Uterus (tissue), 3 donors: ENCODE measurements at regions not wholly inside any gene's neighbourhood (a gene's known extent, or its start where the extent isn't known, plus 50 kb on each side); places are given as distances from the start of the nearest gene placed in this dataset.

Experiments used
- DNase-seq, 2 donors: peaks; one replicate each; pipeline ENCODE4 v3.0.0-alpha.2; 2019 to 2020
- H3K27ac ChIP-seq, 2 donors: fragments of 200-600 bp; sonication (generic); 1 replicate in 1 of 2; 2 replicates in 1 of 2; pipeline ENCODE4 v1.5.1; 2016 to 2018
- H3K27me3 ChIP-seq, 2 donors: fragments of 200-600 bp; sonication (generic); one replicate each; pipeline ENCODE4 v1.5.1; 2018 to 2019; ENCODE audit warnings: control low read depth in 1 of 2
- H3K36me3 ChIP-seq, 2 donors: fragments of 200-600 bp; sonication (generic); one replicate each; pipeline ENCODE4 v1.5.1; 2019; ENCODE audit warnings: control low read depth in 1 of 2
- H3K4me1 ChIP-seq, 2 donors: fragments of 200-600 bp; sonication (generic); one replicate each; pipeline ENCODE4 v1.5.1; 2018 to 2019; ENCODE audit warnings: control low read depth in 1 of 2
- H3K4me3 ChIP-seq, 2 donors: fragments of 200-600 bp; sonication (generic); 1 replicate in 1 of 2; 2 replicates in 1 of 2; pipeline ENCODE4 v1.5.1; 2018 to 2019; ENCODE audit warnings: mild to moderate bottlenecking in 1 of 2
- H3K9me3 ChIP-seq, 2 donors: fragments of 200-600 bp; sonication (generic); one replicate each; pipeline ENCODE4 v1.5.1; 2019; ENCODE audit warnings: control low read depth in 1 of 2
- CTCF ChIP-seq, 4 experiments: fragments of 200-600 bp in 2 of 4; fragments of 450-650 bp in 2 of 4; sonication (generic) in 2 of 4; IDR thresholded peaks; one replicate each; pipeline ENCODE4 v1.5.1; 2016 to 2019; ENCODE audit warnings: antibody characterized with exemption in 4 of 4, mild to moderate bottlenecking in 2 of 4, moderate library complexity in 1 of 4
- POLR2A ChIP-seq, 2 donors: fragments of 450-650 bp; IDR thresholded peaks; one replicate each; pipeline ENCODE4 v1.6.1; 2016; ENCODE audit warnings: antibody characterized with exemption in 2 of 2, mild to moderate bottlenecking in 1 of 2, moderate library complexity in 1 of 2
- intact Hi-C: fragments of 100-400 bp; cut with DNase I; formaldehyde crosslinking; loops from one replicate; pipeline ENCODE4 v1.15.1; 2023; ENCODE audit warnings: low total_unique reads
- donor health status: DM: yes; HTN: yes; CAD: no.

DNA sequence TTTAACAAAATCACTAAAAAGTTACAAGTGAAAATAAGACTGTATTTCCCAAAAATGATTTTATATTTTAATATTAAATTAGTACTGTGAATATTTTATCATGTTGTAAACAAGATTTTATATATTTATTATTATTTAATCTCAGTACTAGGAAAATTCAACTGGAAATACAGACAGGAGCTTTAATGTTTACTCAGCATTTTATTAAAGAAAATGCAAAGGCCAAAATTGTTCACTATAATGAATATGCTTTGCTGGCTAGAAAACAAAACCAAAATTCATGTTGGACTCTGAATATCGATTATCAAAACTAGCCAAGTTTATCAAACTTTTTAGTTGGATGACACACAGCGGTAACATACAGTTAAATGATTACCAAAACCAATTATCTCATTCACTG lies 782.3 kb downstream of the AMY1C start:
- no peak for TF ChIP-seq POLR2A (IDR thresholded peaks at IDR 0.05)
- no peak for TF ChIP-seq CTCF (IDR thresholded peaks at IDR 0.05)
- Histone ChIP-seq H3K4me3 (no peak overlapping the region), H3K27ac (no peak overlapping the region), H3K4me1 (no peaks in the 10 kb centered on the region), H3K27me3 (no peaks in the 10 kb centered on the region), H3K9me3 (no peaks in the 10 kb centered on the region), H3K36me3 (no peaks in the 10 kb centered on the region)
- no peak for DNase-seq
- intact Hi-C loops, result no loop called here

DNA sequence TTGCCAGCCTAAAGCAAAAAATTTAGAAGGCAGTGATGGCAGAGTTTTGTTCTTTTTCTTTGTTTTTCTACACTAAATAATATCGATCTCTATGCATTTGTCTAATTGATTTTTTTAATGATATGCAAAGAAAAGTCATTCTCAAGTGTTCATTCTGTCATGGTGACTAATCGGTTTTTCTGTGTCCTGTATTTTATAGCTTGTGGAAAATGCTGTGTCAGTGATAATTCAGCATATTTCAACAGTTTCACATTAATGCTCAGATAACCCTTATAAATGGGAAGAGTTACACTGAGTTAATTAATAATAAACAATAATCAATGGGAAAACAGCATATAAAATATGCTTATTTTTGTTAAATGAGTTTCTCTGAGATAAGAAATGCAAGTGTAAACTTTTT lies 824.9 kb downstream of the AMY1C start:
- Histone ChIP-seq H3K36me3 (no peaks in the 10 kb centered on the region), H3K27ac (no peak overlapping the region), H3K9me3 (no peaks in the 10 kb centered on the region), H3K4me1 (no peaks in the 10 kb centered on the region), H3K4me3 (no peak overlapping the region), H3K27me3 (no peaks in the 10 kb centered on the region)
- intact Hi-C loops, result no loop called here
- TF ChIP-seq POLR2A (IDR thresholded peaks at IDR 0.05) (no peak), CTCF (IDR thresholded peaks at IDR 0.05) (no peak)
- no peak for DNase-seq

- TF ChIP-seq CTCF (IDR thresholded peaks at IDR 0.05) (no peak), POLR2A (IDR thresholded peaks at IDR 0.05) (no peak)
- no peak for DNase-seq
- Histone ChIP-seq H3K36me3 (no peaks in the 10 kb centered on the region), H3K4me3 (no peak overlapping the region), H3K9me3 (no peaks in the 10 kb centered on the region), H3K4me1 (no peaks in the 10 kb centered on the region), H3K27me3 (no peaks in the 10 kb centered on the region), H3K27ac (no peak overlapping the region)
- intact Hi-C loops, result no loop called here
Observed at GRCh38 chr1:104592926-104593325, 843.2 kb downstream of the AMY1C start.

DNA sequence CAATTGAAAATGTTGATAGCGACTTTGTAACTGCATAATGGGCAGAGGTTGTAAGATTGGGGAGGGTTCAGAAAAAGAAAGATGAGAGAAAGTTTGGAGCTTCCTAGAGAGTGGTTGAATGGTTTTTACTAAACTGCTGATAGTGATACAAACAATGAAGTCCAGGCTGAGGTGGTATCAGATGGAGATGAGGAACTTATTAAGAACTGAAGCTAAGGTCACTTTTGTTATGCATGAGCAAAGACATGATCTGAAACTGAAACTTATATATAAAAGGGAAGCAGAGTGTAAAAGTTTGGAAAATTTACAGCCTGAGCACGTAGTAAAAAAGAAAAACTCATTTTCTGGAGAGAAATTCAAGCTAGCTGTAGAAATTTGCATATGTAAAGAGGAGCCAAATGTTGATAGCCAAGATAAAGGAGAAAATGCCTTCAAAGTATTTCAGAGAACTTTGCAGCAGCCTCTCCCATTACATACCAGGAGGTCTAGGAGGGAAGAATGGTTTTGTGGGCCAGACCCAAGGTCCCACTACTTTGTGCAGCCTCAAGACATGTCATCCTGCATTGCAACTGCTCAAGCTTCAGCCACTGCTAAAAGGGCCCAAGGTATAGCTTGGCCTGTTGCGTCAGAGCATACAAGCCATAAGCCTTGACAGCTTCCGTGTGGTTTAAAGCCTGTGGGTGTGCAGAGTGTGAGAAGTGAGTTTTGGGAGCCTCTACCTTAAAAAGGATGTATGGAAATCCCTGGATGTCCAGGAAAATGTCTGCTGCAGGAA lies 843.9 kb downstream of the AMY1C start:
- H3K27me3 ChIP-seq, result no peaks in the 10 kb centered on the region
- no peak for DNase-seq
- H3K4me3 ChIP-seq, result no peak overlapping the region
- H3K36me3 ChIP-seq, result no peaks in the 10 kb centered on the region
- no peaks in the 10 kb centered on the region for H3K4me1 ChIP-seq
- intact Hi-C loops, result no loop called here
- no peak overlapping the region for H3K27ac ChIP-seq
- H3K9me3 ChIP-seq, result no peaks in the 10 kb centered on the region
- no peak for TF ChIP-seq CTCF (IDR thresholded peaks at IDR 0.05)
- no peak for TF ChIP-seq POLR2A (IDR thresholded peaks at IDR 0.05)

DNA sequence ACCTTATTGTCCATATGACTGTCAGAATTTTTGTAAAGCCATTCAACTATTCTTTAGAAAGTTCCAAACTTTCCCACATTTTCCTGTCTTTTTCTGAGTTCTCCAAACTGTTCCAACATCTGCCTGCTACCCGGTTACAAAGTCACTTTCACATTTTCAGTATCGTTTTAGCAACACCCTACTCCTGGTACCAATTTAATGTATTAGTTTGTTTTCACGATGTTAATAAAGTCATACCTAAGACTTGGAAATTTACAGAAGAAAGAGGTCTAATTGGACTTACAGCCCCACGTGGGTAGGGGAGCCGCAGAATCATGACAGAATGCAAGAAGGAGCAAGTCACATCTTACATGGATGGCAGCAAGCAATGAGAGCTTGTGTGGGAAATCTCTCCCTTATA lies 867.8 kb downstream of the AMY1C start:
- DNase-seq, result no peak
- H3K9me3 ChIP-seq, result no peaks in the 10 kb centered on the region
- no peak overlapping the region for H3K27ac ChIP-seq
- no peaks in the 10 kb centered on the region for H3K36me3 ChIP-seq
- no peaks in the 10 kb centered on the region for H3K4me1 ChIP-seq
- intact Hi-C loops, result no loop called here
- no peaks in the 10 kb centered on the region for H3K27me3 ChIP-seq
- TF ChIP-seq POLR2A (IDR thresholded peaks at IDR 0.05) (no peak), CTCF (IDR thresholded peaks at IDR 0.05) (no peak)
- H3K4me3 ChIP-seq, result no peak overlapping the region
